ENCODE measurements at regions not wholly inside any gene's neighbourhood (a gene's known extent, or its start where the extent isn't known, plus 50 kb on each side); places are given as distances from the start of the nearest gene placed in this dataset.

- no peak for DNase-seq
These were observed 220.8 kb upstream of the MARCKS start for GRCh38 chr6:113636357-113636824.

- no peak for DNase-seq
These were observed 217.1 kb upstream of the MARCKS start for GRCh38 chr6:113640051-113640450.

GRCh38 chr6:113642001-113642713 lies 215.0 kb upstream of the MARCKS start:
- DNase-seq: no peak

- DNase-seq: no peak
These were observed 214.3 kb upstream of the MARCKS start for GRCh38 chr6:113642714-113643406.

- DNase-seq: no peak
These were observed 213.8 kb upstream of the MARCKS start for GRCh38 chr6:113643407-113643770.

- no peak for DNase-seq
These were observed 212.1 kb upstream of the MARCKS start for GRCh38 chr6:113644861-113645575.

- DNase-seq: no peak
These were observed 211.6 kb upstream of the MARCKS start for GRCh38 chr6:113645576-113645970.

- no peak for DNase-seq
These were observed 211.2 kb upstream of the MARCKS start for GRCh38 chr6:113645986-113646385.

- DNase-seq: no peak
These were observed 210.4 kb upstream of the MARCKS start for GRCh38 chr6:113646701-113647100.

GRCh38 chr6:113647143-113647889 lies 209.8 kb upstream of the MARCKS start:
- no peak for DNase-seq

- DNase-seq: no peak
These were observed 208.4 kb upstream of the MARCKS start for GRCh38 chr6:113648698-113649097.

GRCh38 chr6:113649276-113649675 lies 207.9 kb upstream of the MARCKS start:
- DNase-seq: no peak

- DNase-seq: no peak
These were observed 207.1 kb upstream of the MARCKS start for GRCh38 chr6:113649880-113650609.

GRCh38 chr6:113650610-113650979 lies 206.6 kb upstream of the MARCKS start:
- DNase-seq: no peak

- DNase-seq: no peak
These were observed 206.0 kb upstream of the MARCKS start for GRCh38 chr6:113651120-113651519.

GRCh38 chr6:113651920-113652319 lies 205.2 kb upstream of the MARCKS start:
- no peak for DNase-seq

GRCh38 chr6:113653275-113653674 lies 203.9 kb upstream of the MARCKS start:
- DNase-seq: no peak

GRCh38 chr6:113654396-113654795 lies 202.7 kb upstream of the MARCKS start:
- no peak for DNase-seq

GRCh38 chr6:113655761-113656160 lies 201.4 kb upstream of the MARCKS start:
- no peak for DNase-seq

GRCh38 chr6:113659762-113660404 lies 197.3 kb upstream of the MARCKS start:
- DNase-seq: no peak

GRCh38 chr6:113660819-113661218 lies 196.3 kb upstream of the MARCKS start:
- no peak for DNase-seq

GRCh38 chr6:113662093-113662665 lies 195.0 kb upstream of the MARCKS start:
- no peak for DNase-seq

Data from DMS 273 treated with DMSO at 0.1 percent for 48 hours (cell line).